ENCODE measurements at regions not wholly inside any gene's neighbourhood (a gene's known extent, or its start where the extent isn't known, plus 50 kb on each side); places are given as distances from the start of the nearest gene placed in this dataset.

DNA sequence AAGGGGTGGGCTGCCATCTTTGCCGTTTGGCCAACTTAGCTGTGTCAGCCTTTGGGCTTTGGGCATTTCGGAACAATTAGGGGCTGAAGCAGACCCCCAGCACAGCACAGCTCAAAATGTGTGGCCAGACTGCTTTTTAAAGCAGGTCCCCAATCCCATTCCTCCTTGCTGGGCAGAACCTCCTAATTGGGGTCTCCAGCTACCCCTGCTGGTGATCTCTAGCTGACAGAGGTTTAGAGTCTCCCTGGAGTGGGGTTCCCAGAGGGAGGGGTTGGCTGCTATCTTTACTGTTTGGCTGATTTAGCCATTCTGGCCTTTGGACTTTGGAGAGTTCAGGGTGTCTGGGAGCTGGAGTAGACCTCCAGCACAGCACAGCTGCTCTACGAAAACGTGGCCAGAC is 71.5 kb upstream of the LHCGR start:
- TF ChIP-seq GATA3 (IDR thresholded peaks at IDR 0.05; ENCODE audit: low read depth, low read length) (no peak), GATA2 (IDR thresholded peaks at IDR 0.05; ENCODE audit: low read depth, low read length) (no peak)
